ENCODE measurements at regions not wholly inside any gene's neighbourhood (a gene's known extent, or its start where the extent isn't known, plus 50 kb on each side); places are given as distances from the start of the nearest gene placed in this dataset.

DNA sequence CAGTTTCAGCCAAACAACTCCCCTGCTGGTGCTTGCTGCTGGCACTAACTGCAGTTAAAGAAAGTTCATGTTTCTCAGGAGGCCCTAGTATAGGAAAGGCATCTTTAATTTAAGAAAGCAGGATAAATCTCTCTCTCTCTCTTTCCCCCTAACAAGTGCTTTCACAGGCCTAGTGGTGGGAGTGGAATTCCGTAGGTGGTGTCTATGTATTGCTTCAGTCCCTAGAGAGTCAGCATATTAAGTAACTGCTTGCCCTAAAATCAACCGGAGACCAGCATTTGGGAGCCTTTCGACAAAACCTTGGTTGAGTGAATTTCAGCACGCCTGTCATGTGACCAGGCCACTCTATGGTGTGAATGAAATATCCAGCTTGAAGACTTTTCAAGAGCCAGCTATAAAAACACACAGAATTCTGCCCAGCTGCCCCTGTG, 169.2 kb upstream of the TGFBR2 start:
- TF ChIP-seq POLR2A (IDR thresholded peaks at IDR 0.05) (no peak), POLR2AphosphoS5 (IDR thresholded peaks at IDR 0.05; ENCODE audit: insufficient read depth in 1 of 2, low read depth in 1 of 2) (peak in 1 of 2 donors; percentile 24)
- TF ChIP-seq, protein P1, sequence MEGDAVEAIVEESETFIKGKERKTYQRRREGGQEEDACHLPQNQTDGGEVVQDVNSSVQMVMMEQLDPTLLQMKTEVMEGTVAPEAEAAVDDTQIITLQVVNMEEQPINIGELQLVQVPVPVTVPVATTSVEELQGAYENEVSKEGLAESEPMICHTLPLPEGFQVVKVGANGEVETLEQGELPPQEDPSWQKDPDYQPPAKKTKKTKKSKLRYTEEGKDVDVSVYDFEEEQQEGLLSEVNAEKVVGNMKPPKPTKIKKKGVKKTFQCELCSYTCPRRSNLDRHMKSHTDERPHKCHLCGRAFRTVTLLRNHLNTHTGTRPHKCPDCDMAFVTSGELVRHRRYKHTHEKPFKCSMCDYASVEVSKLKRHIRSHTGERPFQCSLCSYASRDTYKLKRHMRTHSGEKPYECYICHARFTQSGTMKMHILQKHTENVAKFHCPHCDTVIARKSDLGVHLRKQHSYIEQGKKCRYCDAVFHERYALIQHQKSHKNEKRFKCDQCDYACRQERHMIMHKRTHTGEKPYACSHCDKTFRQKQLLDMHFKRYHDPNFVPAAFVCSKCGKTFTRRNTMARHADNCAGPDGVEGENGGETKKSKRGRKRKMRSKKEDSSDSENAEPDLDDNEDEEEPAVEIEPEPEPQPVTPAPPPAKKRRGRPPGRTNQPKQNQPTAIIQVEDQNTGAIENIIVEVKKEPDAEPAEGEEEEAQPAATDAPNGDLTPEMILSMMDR (IDR thresholded peaks at IDR 0.05): no peak
